ENCODE measurements at regions not wholly inside any gene's neighbourhood (a gene's known extent, or its start where the extent isn't known, plus 50 kb on each side); places are given as distances from the start of the nearest gene placed in this dataset.
"Not testable (repeated sequence)": the region's sequence is repeated elsewhere in the genome, so short reads cannot be mapped to it uniquely, and the experiment has no call there.

- no peak for FAIRE-seq
These were observed 81.0 kb upstream of the ARMCX2 start for GRCh38 chrX:101740642-101741041.

GRCh38 chrX:101738867-101739266 lies 79.2 kb upstream of the ARMCX2 start:
- DNase-seq (ENCODE audit: insufficient read length, low spot score); FAIRE-seq: not testable (repeated sequence)

More at GRCh38 chrX:101740642-101741041, 81.0 kb upstream of the ARMCX2 start:
- DNase-seq (ENCODE audit: insufficient read length, low spot score) = no peak
- TF ChIP-seq CTCF (IDR thresholded peaks at IDR 0.05; ENCODE audit: insufficient read depth, missing control alignments) = no peak

- not testable (repeated sequence) for DNase-seq (ENCODE audit: insufficient read length, low spot score); FAIRE-seq
These were observed 78.8 kb upstream of the ARMCX2 start for GRCh38 chrX:101738411-101738810.

- no peak for TF ChIP-seq CTCF (IDR thresholded peaks at IDR 0.05; ENCODE audit: insufficient read depth, missing control alignments)
- no peak for FAIRE-seq
- no peak for DNase-seq (ENCODE audit: insufficient read length, low spot score)
These were observed 77.0 kb upstream of the ARMCX2 start for GRCh38 chrX:101736651-101737050.

- FAIRE-seq = no peak
- no peak for DNase-seq (ENCODE audit: insufficient read length, low spot score)
- TF ChIP-seq CTCF (IDR thresholded peaks at IDR 0.05; ENCODE audit: insufficient read depth, missing control alignments) = no peak
These were observed 73.2 kb upstream of the ARMCX2 start for GRCh38 chrX:101732870-101733269.

GRCh38 chrX:101729986-101730385 lies 70.3 kb upstream of the ARMCX2 start:
- no peak for TF ChIP-seq CTCF (IDR thresholded peaks at IDR 0.05; ENCODE audit: insufficient read depth, missing control alignments)
- no peak for FAIRE-seq
- no peak for DNase-seq (ENCODE audit: insufficient read length, low spot score)

All from D721Med (cell line).